H1 (cell line): ENCODE measurements at regions not wholly inside any gene's neighbourhood (a gene's known extent, or its start where the extent isn't known, plus 50 kb on each side); places are given as distances from the start of the nearest gene placed in this dataset.

ENCODE experiments used
- CTCF ChIP-seq, 3 experiments: IDR thresholded peaks; 1 replicate in 2 of 3; 2 replicates in 1 of 3; pipeline versions ENCODE4 v1.5.1 to v1.6.1; 2011; ENCODE audit warnings: low read length in 3 of 3, mild to moderate bottlenecking in 3 of 3, inconsistent platforms in 2 of 3, low read depth in 1 of 3, moderate library complexity in 1 of 3; ENCODE audit not compliant: insufficient read depth in 1 of 3; ENCODE audit errors: control extremely low read depth in 1 of 3
- EZH2 ChIP-seq: fragments of 200-600 bp; sonication (generic); IDR thresholded peaks from 2 replicates; pipeline ENCODE4 v1.7.1; 2012; ENCODE audit warnings: low read depth, mild to moderate bottlenecking, moderate library complexity, low read length, inconsistent platforms; ENCODE audit not compliant: severe bottlenecking
- MAFK ChIP-seq: IDR thresholded peaks from 2 replicates; pipeline ENCODE4 v1.6.1; 2012; ENCODE audit warnings: low read depth, mild to moderate bottlenecking, improper control_type of control experiment, low read length
- MAX ChIP-seq: IDR thresholded peaks from 2 replicates; pipeline ENCODE4 v1.6.1; 2012; ENCODE audit warnings: inconsistent platforms
- NANOG ChIP-seq: IDR thresholded peaks from 2 replicates; pipeline ENCODE4 v1.6.1; 2011; ENCODE audit warnings: low read length, low read depth, mild to moderate bottlenecking, inconsistent platforms; ENCODE audit not compliant: insufficient read depth, poor library complexity, severe bottlenecking
- POLR2AphosphoS5 ChIP-seq: IDR thresholded peaks from 2 replicates; pipeline ENCODE4 v1.6.1; 2011; ENCODE audit warnings: low read depth, low read length
- RAD21 ChIP-seq, 2 experiments: IDR thresholded peaks in 1 of 2; conservative IDR thresholded peaks in 1 of 2; 2 replicates each; pipeline ENCODE4 v1.6.1; 2011; ENCODE audit warnings: low read depth in 2 of 2, low read length in 2 of 2, improper control_type of control experiment in 1 of 2, inconsistent platforms in 1 of 2, mild to moderate bottlenecking in 1 of 2, moderate library complexity in 1 of 2

DNA sequence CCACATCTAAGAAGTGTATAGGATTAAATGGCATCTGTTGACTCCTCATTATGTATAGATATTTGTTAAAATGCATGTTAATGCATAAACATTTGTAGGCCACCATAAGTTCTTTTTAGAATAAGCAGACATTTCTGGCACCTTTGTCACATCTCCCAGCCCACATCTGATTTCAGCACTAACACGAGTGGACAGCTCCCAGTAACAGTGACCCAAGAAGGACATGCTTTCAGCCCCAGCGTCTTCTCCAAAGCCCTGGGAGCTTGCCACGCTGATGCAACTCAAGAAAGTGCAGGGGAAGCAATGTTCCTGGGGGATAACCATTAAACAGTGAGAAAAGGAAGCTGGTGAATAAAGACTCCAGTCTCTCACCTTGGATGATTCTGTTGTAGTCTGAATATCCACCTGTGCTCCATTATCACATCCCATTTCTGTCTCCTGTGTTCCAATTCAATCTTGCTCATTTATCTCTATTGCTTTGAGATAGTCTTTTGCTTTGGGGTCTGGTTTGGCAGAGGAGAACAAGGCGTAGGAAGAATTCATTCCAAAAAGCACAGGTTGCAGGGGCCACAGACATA lies 182.6 kb upstream of the THSD7B start:
- TF ChIP-seq CTCF (IDR thresholded peaks at IDR 0.05; ENCODE audit: control extremely low read depth in 1 of 3, insufficient read depth in 1 of 3, low read depth in 1 of 3, low read length in 3 of 3) (no peak), MAFK (no peak), RAD21 (IDR thresholded peaks at IDR 0.05 in 1 of 2, conservative IDR thresholded peaks at IDR 0.05 in 1 of 2; ENCODE audit: low read depth in 2 of 2, low read length in 2 of 2) (no peak), POLR2AphosphoS5 (no peak), MAX (peak; percentile 44; the same call in 1 of the 2 replicates), NANOG (no peak), EZH2 (no peak)
